Left lung (tissue), 4 donors: ENCODE measurements at regions not wholly inside any gene's neighbourhood (a gene's known extent, or its start where the extent isn't known, plus 50 kb on each side); places are given as distances from the start of the nearest gene placed in this dataset.
A peak's percentile ranks its signal among the peaks of the same experiment; 100 is the strongest.

Experiments used
- ATAC-seq: fragments of 200-7000 bp; cut with Tn5 transposase; one replicate; pipeline ENCODE4 v1.9.1; 2020; ENCODE audit warnings: moderate library complexity
- DNase-seq, 4 donors: peaks; one replicate each; pipeline ENCODE4 v3.0.0-alpha.2; 2013 to 2020
- H3K27ac ChIP-seq, 2 donors: fragments of 200-600 bp; sonication (generic) in 1 of 2; one replicate each; pipeline versions ENCODE4 v1.5.0 to v1.8.0; 2020 to 2021
- H3K27me3 ChIP-seq, 2 donors: fragments of 200-600 bp; sonication (generic) in 1 of 2; one replicate each; pipeline versions ENCODE4 v1.5.0 to v1.8.0; 2020 to 2021
- H3K36me3 ChIP-seq, 2 donors: fragments of 200-600 bp; sonication (generic) in 1 of 2; one replicate each; pipeline versions ENCODE4 v1.5.0 to v1.8.0; 2020 to 2021
- H3K4me1 ChIP-seq, 2 donors: fragments of 200-600 bp; one replicate each; pipeline ENCODE4 v1.8.0; 2021
- H3K4me3 ChIP-seq, 2 donors: fragments of 200-600 bp; sonication (generic) in 1 of 2; one replicate each; pipeline versions ENCODE4 v1.5.0 to v1.8.0; 2020 to 2021; ENCODE audit warnings: mild to moderate bottlenecking in 1 of 2
- H3K9me3 ChIP-seq, 2 donors: fragments of 200-600 bp; sonication (generic) in 1 of 2; one replicate each; pipeline versions ENCODE4 v1.5.0 to v1.8.0; 2020 to 2021
- intact Hi-C, 2 donors: fragments of 100-400 bp; cut with DNase I; formaldehyde crosslinking; loops; one replicate each; pipeline versions ENCODE4 v1.11.2 to v1.14.2; 2022
- TF ChIP-seq, protein P1 (sequence below), 2 donors: fragments of 200-600 bp; sonication (generic) in 1 of 2; IDR thresholded peaks; one replicate each; pipeline versions ENCODE4 v1.5.0 to v1.8.0; 2021; ENCODE audit warnings: antibody characterized with exemption in 2 of 2
- donor health status: DM: no; HTN: yes; CAD: no.
- donor health status: DM: no; HTN: no; CAD: no.

DNA sequence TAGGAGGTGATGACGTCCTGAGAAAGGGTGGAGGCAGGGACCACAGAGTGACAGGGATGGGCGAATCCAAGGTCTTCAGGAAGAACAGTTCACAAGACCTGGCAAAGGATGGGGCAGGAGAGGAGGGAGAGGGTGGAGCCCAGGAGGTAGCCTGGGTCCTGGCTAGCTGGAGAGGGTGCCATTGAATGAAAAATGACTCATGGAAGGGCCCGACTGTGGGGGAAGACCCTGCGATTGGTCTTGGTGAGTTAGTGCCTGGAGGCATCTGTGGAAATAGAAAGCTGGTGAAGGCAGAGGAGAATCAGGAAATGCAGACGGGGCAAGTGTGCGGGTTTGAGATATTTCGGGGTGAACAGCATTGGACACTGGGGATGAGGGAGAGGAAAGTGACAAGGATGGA lies 60.3 kb upstream of the SLC45A1 start:
- TF ChIP-seq, protein P1, sequence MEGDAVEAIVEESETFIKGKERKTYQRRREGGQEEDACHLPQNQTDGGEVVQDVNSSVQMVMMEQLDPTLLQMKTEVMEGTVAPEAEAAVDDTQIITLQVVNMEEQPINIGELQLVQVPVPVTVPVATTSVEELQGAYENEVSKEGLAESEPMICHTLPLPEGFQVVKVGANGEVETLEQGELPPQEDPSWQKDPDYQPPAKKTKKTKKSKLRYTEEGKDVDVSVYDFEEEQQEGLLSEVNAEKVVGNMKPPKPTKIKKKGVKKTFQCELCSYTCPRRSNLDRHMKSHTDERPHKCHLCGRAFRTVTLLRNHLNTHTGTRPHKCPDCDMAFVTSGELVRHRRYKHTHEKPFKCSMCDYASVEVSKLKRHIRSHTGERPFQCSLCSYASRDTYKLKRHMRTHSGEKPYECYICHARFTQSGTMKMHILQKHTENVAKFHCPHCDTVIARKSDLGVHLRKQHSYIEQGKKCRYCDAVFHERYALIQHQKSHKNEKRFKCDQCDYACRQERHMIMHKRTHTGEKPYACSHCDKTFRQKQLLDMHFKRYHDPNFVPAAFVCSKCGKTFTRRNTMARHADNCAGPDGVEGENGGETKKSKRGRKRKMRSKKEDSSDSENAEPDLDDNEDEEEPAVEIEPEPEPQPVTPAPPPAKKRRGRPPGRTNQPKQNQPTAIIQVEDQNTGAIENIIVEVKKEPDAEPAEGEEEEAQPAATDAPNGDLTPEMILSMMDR (IDR thresholded peaks at IDR 0.05), result no peak
- Histone ChIP-seq H3K4me3 (no peak overlapping the region), H3K27ac (peak overlapping the region in 1 of 2 donors; percentile 26), H3K36me3 (no peaks in the 10 kb centered on the region), H3K27me3 (no peaks in the 10 kb centered on the region), H3K4me1 (peaks cover 5 to 19% of the 10 kb centered on the region in 2 donors), H3K9me3 (no peaks in the 10 kb centered on the region)
- DNase-seq, result no peak
- ATAC-seq, result no peak
- intact Hi-C loops, result no loop called here

DNA sequence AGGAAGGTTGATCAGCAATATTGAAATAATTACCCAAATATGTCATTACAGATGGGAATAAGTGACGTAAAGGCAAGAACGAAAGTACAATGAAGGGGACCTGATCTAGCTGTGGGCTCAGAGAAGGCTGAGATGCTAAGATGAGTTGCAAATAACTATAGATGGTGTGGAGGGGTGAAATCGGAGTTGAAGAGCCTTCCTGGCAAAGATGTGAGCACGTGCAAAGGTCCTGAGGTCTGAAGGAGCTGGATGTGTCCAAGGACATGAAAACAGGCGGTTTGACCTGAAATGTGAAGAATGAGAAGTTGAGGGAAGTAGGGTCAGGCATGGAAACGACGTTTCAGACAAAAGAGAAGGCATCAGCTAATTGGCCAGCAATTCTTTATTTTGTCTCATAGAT lies 61.6 kb upstream of the SLC45A1 start:
- intact Hi-C loops, result no loop called here
- Histone ChIP-seq H3K27me3 (no peaks in the 10 kb centered on the region), H3K36me3 (no peaks in the 10 kb centered on the region), H3K4me3 (no peak overlapping the region), H3K27ac (no peak overlapping the region), H3K9me3 (no peaks in the 10 kb centered on the region), H3K4me1 (peaks cover 5 to 19% of the 10 kb centered on the region in 2 donors)
- DNase-seq (no peak), ATAC-seq (no peak)
- TF ChIP-seq, protein P1 (IDR thresholded peaks at IDR 0.05), result no peak

DNA sequence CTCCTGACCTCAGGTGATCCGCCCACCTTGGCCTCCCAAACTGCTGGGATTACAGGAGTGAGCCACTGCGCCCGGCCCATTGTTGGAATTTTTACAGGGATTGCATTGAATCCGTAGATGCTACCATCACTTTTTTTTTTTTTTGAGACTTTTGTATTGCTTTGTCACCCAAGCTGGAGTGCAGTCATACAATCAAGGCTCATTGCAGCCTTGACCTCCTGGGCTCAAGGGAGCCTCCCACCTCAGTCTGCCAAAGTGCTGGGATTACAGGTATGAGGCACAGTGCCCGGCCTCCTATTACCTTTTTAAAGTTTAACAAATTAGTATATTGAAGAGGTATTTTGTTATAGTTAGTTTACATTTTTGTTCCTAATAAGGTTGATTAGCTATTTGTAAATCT lies 62.2 kb upstream of the SLC45A1 start:
- no peaks in the 10 kb centered on the region for H3K27me3 ChIP-seq
- intact Hi-C loops, result no loop called here
- H3K36me3 ChIP-seq, result no peaks in the 10 kb centered on the region
- no peak overlapping the region for H3K27ac ChIP-seq
- ATAC-seq, result no peak
- peaks cover 5 to 19% of the 10 kb centered on the region in 2 donors for H3K4me1 ChIP-seq
- DNase-seq, result no peak
- H3K4me3 ChIP-seq, result no peak overlapping the region
- no peaks in the 10 kb centered on the region for H3K9me3 ChIP-seq
- TF ChIP-seq, protein P1 (IDR thresholded peaks at IDR 0.05), result no peak

DNA sequence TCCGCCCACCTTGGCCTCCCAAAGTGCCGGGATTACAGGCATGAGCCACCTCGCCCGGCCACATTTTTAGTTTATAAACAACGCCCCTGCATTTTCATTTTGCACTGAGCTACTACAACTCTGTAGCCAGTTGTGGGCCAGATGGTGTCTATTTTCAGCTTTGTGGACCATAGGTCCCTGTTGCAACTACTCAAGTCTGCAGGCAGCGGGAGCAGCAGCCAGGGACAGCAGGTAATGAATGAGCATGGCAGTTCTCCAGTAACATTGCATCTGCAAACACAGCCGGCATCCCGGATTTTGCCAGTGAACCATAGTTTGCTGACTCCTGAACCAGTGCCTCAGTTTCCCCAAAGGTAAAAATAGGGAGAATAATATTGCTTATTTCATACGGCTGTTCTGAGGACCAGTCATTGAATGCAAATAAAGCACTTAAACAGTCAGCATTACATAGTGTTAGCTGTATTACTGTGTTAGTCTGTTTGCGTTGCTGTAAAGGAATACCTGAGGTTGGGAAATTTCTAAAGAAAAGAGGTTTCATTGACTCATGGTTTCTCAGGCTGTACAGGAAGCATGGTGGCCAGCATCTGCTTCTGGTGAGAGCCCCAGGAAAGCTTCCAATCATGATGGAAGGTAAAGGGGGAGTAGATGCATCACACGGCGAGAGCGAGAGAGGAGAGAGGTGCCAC lies 65.5 kb upstream of the SLC45A1 start:
- peak in 1 of 4 donors; percentile 25 for DNase-seq
- H3K4me1 ChIP-seq, result no peaks in the 10 kb centered on the region
- H3K9me3 ChIP-seq, result no peaks in the 10 kb centered on the region
- H3K27me3 ChIP-seq, result no peaks in the 10 kb centered on the region
- H3K4me3 ChIP-seq, result no peak overlapping the region
- H3K27ac ChIP-seq, result peak overlapping the region in 1 of 2 donors; percentile 66
- TF ChIP-seq, protein P1 (IDR thresholded peaks at IDR 0.05), result no peak
- no peaks in the 10 kb centered on the region for H3K36me3 ChIP-seq
- intact Hi-C loops, result no loop called here
- ATAC-seq, result peak; percentile 45

DNA sequence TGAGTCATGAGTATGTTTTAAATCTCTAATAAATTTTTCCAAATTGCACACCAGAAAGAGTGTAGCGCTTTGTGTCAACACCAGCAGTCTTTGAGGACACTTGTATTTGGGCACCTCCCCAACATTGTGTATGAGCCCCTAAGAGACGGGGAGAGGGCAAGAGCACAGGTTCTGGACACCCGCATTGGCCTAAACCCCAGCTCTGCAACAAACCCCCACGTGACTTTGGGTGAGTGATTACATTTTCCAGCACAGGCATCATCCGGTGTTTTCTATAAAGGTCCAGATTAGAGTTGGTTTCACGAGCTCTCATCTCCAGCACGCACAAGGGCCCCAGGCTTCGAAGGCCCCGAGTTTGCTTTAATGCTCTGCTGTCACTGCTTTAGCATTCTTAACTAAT lies 66.3 kb upstream of the SLC45A1 start:
- H3K27ac ChIP-seq, result peak overlapping the region; percentile 26 to 66
- no peaks in the 10 kb centered on the region for H3K4me1 ChIP-seq
- DNase-seq (peak in 2 of 4 donors; percentile 73 to 74), ATAC-seq (peak; percentile 91)
- TF ChIP-seq, protein P1 (IDR thresholded peaks at IDR 0.05), result no peak
- no peaks in the 10 kb centered on the region for H3K27me3 ChIP-seq
- no peaks in the 10 kb centered on the region for H3K36me3 ChIP-seq
- intact Hi-C loops, result no loop called here
- H3K9me3 ChIP-seq, result no peaks in the 10 kb centered on the region
- H3K4me3 ChIP-seq, result no peak overlapping the region
